ENCODE measurements at regions not wholly inside any gene's neighbourhood (a gene's known extent, or its start where the extent isn't known, plus 50 kb on each side); places are given as distances from the start of the nearest gene placed in this dataset.
"Not testable (repeated sequence)": the region's sequence is repeated elsewhere in the genome, so short reads cannot be mapped to it uniquely, and the experiment has no call there.

GRCh38 chr21:8549598-8549997 lies 1971.8 kb upstream of the TPTE start:
- H3K27ac Mint-ChIP-seq (ENCODE audit: unreplicated experiment); H3K4me3 Mint-ChIP-seq (ENCODE audit: unreplicated experiment); H3K36me3 Mint-ChIP-seq (ENCODE audit: low read depth); H3K9me3 Mint-ChIP-seq (ENCODE audit: low read depth); H3K4me1 Mint-ChIP-seq (ENCODE audit: low read depth); H3K27me3 Mint-ChIP-seq (ENCODE audit: low read depth); DNase-seq (ENCODE audit: low spot score): not testable (repeated sequence)

- H3K4me1 Mint-ChIP-seq (ENCODE audit: low read depth); H3K4me3 Mint-ChIP-seq (ENCODE audit: unreplicated experiment); H3K36me3 Mint-ChIP-seq (ENCODE audit: low read depth); H3K9me3 Mint-ChIP-seq (ENCODE audit: low read depth); H3K27me3 Mint-ChIP-seq (ENCODE audit: low read depth); DNase-seq (ENCODE audit: low spot score): not testable (repeated sequence)
- H3K27ac Mint-ChIP-seq (ENCODE audit: unreplicated experiment) = peak overlapping the region; percentile 60
Observed at GRCh38 chr21:8554368-8554767, 1967.0 kb upstream of the TPTE start.

- not testable (repeated sequence) for H3K4me3 Mint-ChIP-seq (ENCODE audit: unreplicated experiment); H3K36me3 Mint-ChIP-seq (ENCODE audit: low read depth); H3K4me1 Mint-ChIP-seq (ENCODE audit: low read depth); DNase-seq (ENCODE audit: low spot score); H3K27ac Mint-ChIP-seq (ENCODE audit: unreplicated experiment); H3K9me3 Mint-ChIP-seq (ENCODE audit: low read depth); H3K27me3 Mint-ChIP-seq (ENCODE audit: low read depth)
Observed at GRCh38 chr21:8594937-8595336, 1926.4 kb upstream of the TPTE start.

DNA sequence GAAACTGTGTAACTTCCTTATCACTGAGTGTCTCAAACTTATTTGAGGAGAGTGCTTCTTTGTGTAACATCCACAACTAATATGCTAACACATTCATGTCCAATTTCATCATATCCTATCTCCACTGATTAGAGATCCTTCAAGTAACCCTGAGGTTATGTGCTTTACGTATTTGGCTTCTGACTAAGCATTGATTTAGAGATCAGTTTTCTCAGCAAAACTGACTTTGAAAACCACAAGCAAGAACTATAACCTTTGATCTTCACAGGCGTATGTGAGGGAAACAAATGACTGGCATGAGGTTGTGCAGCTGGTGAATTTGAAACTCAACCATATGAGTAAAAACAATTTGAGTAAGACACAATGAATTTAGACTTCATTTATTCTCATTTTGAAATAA lies 1897.3 kb upstream of the TPTE start:
- H3K4me3 Mint-ChIP-seq (ENCODE audit: unreplicated experiment); H3K27ac Mint-ChIP-seq (ENCODE audit: unreplicated experiment): not testable (repeated sequence)

More for the DNA sequence above, 1897.3 kb upstream of the TPTE start:
- H3K36me3 Mint-ChIP-seq (ENCODE audit: low read depth); H3K9me3 Mint-ChIP-seq (ENCODE audit: low read depth); H3K4me1 Mint-ChIP-seq (ENCODE audit: low read depth); DNase-seq (ENCODE audit: low spot score); H3K27me3 Mint-ChIP-seq (ENCODE audit: low read depth): not testable (repeated sequence)
